ENCODE measurements at regions not wholly inside any gene's neighbourhood (a gene's known extent, or its start where the extent isn't known, plus 50 kb on each side); places are given as distances from the start of the nearest gene placed in this dataset.
"Not testable (repeated sequence)": the region's sequence is repeated elsewhere in the genome, so short reads cannot be mapped to it uniquely, and the experiment has no call there.

GRCh38 chr5:58161889-58162288 lies 298.0 kb downstream of the PLK2 start:
- not testable (repeated sequence) for TF ChIP-seq POLR2A (IDR thresholded peaks at IDR 0.05; ENCODE audit: low read length); GATA1 (IDR thresholded peaks at IDR 0.05; ENCODE audit: low read depth, low read length)
